GM19397 (cell line): ENCODE measurements at regions not wholly inside any gene's neighbourhood (a gene's known extent, or its start where the extent isn't known, plus 50 kb on each side); places are given as distances from the start of the nearest gene placed in this dataset.

ENCODE experiments used
- ATAC-seq: cut with Tn5 transposase; IDR thresholded peaks from one replicate; pipeline ENCODE4 v1.9.1; 2021; ENCODE audit warnings: mild to moderate bottlenecking, moderate library complexity; ENCODE audit not compliant: unreplicated experiment

- no peak for ATAC-seq
Observed at GRCh38 chr14:98114946-98115345, 1157.1 kb downstream of the BCL11B start.

GRCh38 chr14:98118749-98119148 lies 1153.2 kb downstream of the BCL11B start:
- ATAC-seq, result no peak

GRCh38 chr14:98119739-98120138 lies 1152.3 kb downstream of the BCL11B start:
- no peak for ATAC-seq

- no peak for ATAC-seq
Observed at GRCh38 chr14:98120831-98121464, 1151.0 kb downstream of the BCL11B start.

- no peak for ATAC-seq
Observed at GRCh38 chr14:98122527-98122926, 1149.5 kb downstream of the BCL11B start.

- no peak for ATAC-seq
Observed at GRCh38 chr14:98130691-98131090, 1141.3 kb downstream of the BCL11B start.

GRCh38 chr14:98131406-98131805 lies 1140.6 kb downstream of the BCL11B start:
- no peak for ATAC-seq

GRCh38 chr14:98133806-98134205 lies 1138.2 kb downstream of the BCL11B start:
- no peak for ATAC-seq

- no peak for ATAC-seq
Observed at GRCh38 chr14:98136012-98136789, 1135.8 kb downstream of the BCL11B start.

GRCh38 chr14:98137131-98138025 lies 1134.6 kb downstream of the BCL11B start:
- no peak for ATAC-seq

GRCh38 chr14:98138666-98139065 lies 1133.3 kb downstream of the BCL11B start:
- ATAC-seq, result no peak

- ATAC-seq, result no peak
Observed at GRCh38 chr14:98140862-98141530, 1131.0 kb downstream of the BCL11B start.

- ATAC-seq, result no peak
Observed at GRCh38 chr14:98143566-98143965, 1128.4 kb downstream of the BCL11B start.

- no peak for ATAC-seq
Observed at GRCh38 chr14:98144964-98145363, 1127.0 kb downstream of the BCL11B start.

- no peak for ATAC-seq
Observed at GRCh38 chr14:98146416-98146815, 1125.6 kb downstream of the BCL11B start.

GRCh38 chr14:98154254-98154653 lies 1117.7 kb downstream of the BCL11B start:
- ATAC-seq, result no peak

GRCh38 chr14:98156411-98156810 lies 1115.6 kb downstream of the BCL11B start:
- no peak for ATAC-seq

- ATAC-seq, result no peak
Observed at GRCh38 chr14:98160901-98161300, 1111.1 kb downstream of the BCL11B start.

- ATAC-seq, result no peak
Observed at GRCh38 chr14:98161356-98161755, 1110.6 kb downstream of the BCL11B start.

GRCh38 chr14:98162856-98163805 lies 1108.9 kb downstream of the BCL11B start:
- ATAC-seq, result no peak
